ENCODE measurements at regions not wholly inside any gene's neighbourhood (a gene's known extent, or its start where the extent isn't known, plus 50 kb on each side); places are given as distances from the start of the nearest gene placed in this dataset.

DNA sequence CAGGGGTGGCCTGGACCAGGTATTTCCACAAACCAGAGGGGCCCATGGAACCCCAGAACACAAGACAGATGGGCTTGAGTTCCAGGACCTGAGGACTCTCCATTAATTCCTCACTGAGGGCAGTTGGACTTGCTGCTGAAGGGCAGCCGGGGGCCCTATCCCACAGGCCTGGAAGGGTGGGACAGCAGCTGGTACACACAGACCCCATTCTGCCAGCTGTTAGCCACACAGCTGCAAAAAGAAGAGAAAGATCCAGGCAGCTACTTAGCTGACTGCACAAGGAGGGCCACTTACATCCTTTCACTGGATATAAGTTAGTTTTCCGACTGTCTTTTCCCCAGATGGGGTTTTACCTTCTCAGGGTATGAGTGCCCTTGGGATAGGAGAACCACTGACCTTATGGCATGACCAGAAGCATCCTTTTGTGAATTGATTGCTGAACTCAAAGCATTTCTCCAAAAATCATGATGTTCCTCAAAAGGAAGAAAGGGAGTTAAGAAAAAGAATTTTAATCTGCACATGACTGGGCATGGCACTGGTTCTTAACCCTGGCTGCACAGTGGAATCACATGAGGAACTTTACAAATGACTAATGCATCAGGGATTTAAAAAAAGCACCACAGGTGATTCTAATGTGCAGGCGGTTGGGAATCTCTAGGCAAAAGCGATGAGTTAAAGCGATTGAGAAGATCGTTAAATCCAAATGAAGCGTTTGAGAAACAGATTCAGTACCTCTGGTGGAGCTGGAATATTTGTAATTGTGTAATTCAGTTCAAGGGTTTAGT, 199.4 kb downstream of the TFAP2A start:
- no peak for TF ChIP-seq GATA2 (IDR thresholded peaks at IDR 0.05; ENCODE audit: low read depth, low read length)
- no peak for TF ChIP-seq GATA3 (IDR thresholded peaks at IDR 0.05; ENCODE audit: low read depth, low read length)

All from SH-SY5Y (cell line).